C4-2B (cell line): ENCODE measurements at regions not wholly inside any gene's neighbourhood (a gene's known extent, or its start where the extent isn't known, plus 50 kb on each side); places are given as distances from the start of the nearest gene placed in this dataset.

ENCODE experiments used
- H3K27ac ChIP-seq: fragments of 450-650 bp; 2 replicates; pipeline ENCODE4 v1.5.1; 2017
- ZFX ChIP-seq: fragments of 450-650 bp; IDR thresholded peaks from 2 replicates; pipeline ENCODE4 v1.6.1; 2017
- TF ChIP-seq, protein P1 (sequence below): fragments of 450-650 bp; conservative IDR thresholded peaks from 2 replicates; pipeline ENCODE4 v1.5.1; 2017; ENCODE audit warnings: mild to moderate bottlenecking

- TF ChIP-seq, protein P1, sequence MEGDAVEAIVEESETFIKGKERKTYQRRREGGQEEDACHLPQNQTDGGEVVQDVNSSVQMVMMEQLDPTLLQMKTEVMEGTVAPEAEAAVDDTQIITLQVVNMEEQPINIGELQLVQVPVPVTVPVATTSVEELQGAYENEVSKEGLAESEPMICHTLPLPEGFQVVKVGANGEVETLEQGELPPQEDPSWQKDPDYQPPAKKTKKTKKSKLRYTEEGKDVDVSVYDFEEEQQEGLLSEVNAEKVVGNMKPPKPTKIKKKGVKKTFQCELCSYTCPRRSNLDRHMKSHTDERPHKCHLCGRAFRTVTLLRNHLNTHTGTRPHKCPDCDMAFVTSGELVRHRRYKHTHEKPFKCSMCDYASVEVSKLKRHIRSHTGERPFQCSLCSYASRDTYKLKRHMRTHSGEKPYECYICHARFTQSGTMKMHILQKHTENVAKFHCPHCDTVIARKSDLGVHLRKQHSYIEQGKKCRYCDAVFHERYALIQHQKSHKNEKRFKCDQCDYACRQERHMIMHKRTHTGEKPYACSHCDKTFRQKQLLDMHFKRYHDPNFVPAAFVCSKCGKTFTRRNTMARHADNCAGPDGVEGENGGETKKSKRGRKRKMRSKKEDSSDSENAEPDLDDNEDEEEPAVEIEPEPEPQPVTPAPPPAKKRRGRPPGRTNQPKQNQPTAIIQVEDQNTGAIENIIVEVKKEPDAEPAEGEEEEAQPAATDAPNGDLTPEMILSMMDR, result no peak; the same call in 1 of the 2 replicates
- no peak for TF ChIP-seq ZFX
Observed at GRCh38 chrX:40284852-40285251, 187.1 kb upstream of the BCOR start.

DNA sequence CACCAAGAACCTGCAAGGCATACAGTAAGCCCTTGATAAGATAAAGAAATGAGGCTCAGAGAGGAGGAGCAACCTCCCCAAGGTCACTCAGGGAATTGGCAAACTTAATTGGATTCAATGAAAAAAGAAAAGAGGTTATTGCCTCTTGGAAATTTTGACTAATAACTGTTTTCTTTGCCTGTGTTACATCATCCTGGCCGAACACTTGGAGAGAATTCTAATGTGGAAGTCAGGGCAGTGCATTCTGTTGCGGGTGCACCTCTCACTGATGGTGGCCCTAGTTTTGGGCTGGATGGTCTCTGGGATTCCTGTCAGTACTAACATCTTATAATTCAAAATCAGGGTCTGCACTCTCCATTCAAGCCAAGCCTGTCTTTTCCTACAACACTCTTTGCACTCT, 186.2 kb upstream of the BCOR start:
- no peak overlapping the region for H3K27ac ChIP-seq
- TF ChIP-seq ZFX, result no peak
- TF ChIP-seq, protein P1, result no peak

More at GRCh38 chrX:40284852-40285251, 187.1 kb upstream of the BCOR start:
- no peak overlapping the region for H3K27ac ChIP-seq

- H3K27ac ChIP-seq, result no peak overlapping the region
- TF ChIP-seq, protein P1, result no peak
- TF ChIP-seq ZFX, result no peak
Observed at GRCh38 chrX:40282946-40283660, 185.3 kb upstream of the BCOR start.

- TF ChIP-seq ZFX, result no peak
- TF ChIP-seq, protein P1, result no peak
- H3K27ac ChIP-seq, result no peak overlapping the region
Observed at GRCh38 chrX:40282348-40282747, 184.6 kb upstream of the BCOR start.

DNA sequence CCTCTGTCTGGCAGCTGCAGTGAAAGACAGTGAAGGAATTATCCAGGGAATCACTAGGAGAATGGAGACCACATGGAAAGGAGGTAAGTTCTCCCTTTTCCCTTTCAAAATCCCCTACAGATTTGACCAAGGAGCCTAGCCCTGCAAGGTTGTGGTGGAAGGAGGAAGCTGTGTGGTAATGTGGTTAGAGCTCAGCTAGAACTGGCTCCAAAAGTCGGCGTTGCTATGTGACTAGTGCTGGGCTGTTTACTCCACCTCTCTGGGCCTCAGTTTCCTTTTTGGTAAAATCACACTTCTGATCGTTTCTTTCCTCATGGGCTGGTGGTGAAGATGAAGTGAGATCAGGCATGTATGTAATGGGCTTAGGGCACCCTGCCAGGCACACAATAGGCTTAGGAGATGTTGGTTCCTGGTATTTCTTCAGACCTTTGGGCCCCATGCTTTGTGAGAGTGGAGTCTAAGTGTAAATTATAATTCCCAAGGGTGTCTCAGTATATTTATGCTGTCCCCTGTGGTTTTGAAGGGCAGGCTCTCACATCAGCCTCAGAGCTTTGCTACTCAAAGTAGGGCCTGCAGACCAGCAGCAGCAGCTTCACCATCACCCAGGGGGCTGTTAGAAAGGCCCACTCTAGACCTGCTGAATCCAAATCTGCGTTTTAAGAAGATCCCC, 183.7 kb upstream of the BCOR start:
- no peak for TF ChIP-seq ZFX
- TF ChIP-seq, protein P1, result no peak
- no peak overlapping the region for H3K27ac ChIP-seq

- no peak overlapping the region for H3K27ac ChIP-seq
- no peak for TF ChIP-seq ZFX
- TF ChIP-seq, protein P1, result no peak
Observed at GRCh38 chrX:40279762-40280161, 182.0 kb upstream of the BCOR start.

DNA sequence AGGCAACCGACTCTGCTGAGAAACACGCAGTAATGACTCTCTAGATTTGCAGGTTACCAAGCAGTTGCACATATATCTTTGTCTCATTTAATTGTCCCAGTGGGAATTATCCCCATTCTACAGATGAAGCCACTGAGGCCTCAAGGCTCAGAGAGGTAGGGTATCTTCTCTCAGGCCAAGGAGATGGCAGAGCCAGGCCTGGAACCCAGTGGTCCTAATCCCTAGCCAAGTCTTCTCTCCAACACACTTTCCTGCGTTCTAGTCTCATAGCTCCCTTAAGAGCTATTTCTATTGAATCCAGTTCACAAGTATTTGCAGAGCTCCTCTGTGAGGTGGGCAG, 181.3 kb upstream of the BCOR start:
- TF ChIP-seq, protein P1, result no peak
- no peak for TF ChIP-seq ZFX

More for the DNA sequence above, 181.3 kb upstream of the BCOR start:
- H3K27ac ChIP-seq, result no peak overlapping the region
